ENCODE measurements at regions not wholly inside any gene's neighbourhood (a gene's known extent, or its start where the extent isn't known, plus 50 kb on each side); places are given as distances from the start of the nearest gene placed in this dataset.

- TF ChIP-seq MAX (CRISPR knock-in tag; IDR thresholded peaks at IDR 0.05) (no peak), ELF4 (CRISPR knock-in tag; IDR thresholded peaks at IDR 0.05; ENCODE audit: low read depth) (no peak)
- TF ChIP-seq, protein P1, sequence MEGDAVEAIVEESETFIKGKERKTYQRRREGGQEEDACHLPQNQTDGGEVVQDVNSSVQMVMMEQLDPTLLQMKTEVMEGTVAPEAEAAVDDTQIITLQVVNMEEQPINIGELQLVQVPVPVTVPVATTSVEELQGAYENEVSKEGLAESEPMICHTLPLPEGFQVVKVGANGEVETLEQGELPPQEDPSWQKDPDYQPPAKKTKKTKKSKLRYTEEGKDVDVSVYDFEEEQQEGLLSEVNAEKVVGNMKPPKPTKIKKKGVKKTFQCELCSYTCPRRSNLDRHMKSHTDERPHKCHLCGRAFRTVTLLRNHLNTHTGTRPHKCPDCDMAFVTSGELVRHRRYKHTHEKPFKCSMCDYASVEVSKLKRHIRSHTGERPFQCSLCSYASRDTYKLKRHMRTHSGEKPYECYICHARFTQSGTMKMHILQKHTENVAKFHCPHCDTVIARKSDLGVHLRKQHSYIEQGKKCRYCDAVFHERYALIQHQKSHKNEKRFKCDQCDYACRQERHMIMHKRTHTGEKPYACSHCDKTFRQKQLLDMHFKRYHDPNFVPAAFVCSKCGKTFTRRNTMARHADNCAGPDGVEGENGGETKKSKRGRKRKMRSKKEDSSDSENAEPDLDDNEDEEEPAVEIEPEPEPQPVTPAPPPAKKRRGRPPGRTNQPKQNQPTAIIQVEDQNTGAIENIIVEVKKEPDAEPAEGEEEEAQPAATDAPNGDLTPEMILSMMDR (IDR thresholded peaks at IDR 0.05) = no peak
- TF ChIP-seq, protein P2, sequence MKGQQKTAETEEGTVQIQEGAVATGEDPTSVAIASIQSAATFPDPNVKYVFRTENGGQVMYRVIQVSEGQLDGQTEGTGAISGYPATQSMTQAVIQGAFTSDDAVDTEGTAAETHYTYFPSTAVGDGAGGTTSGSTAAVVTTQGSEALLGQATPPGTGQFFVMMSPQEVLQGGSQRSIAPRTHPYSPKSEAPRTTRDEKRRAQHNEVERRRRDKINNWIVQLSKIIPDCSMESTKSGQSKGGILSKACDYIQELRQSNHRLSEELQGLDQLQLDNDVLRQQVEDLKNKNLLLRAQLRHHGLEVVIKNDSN (CRISPR knock-in tag; IDR thresholded peaks at IDR 0.05) = no peak
These were observed 292.8 kb upstream of the ARSJ start for GRCh38 chr4:114272226-114272625.

Measured in WTC11 (cell line).